Esophagus squamous epithelium (tissue), 4 donors: ENCODE measurements at regions not wholly inside any gene's neighbourhood (a gene's known extent, or its start where the extent isn't known, plus 50 kb on each side); places are given as distances from the start of the nearest gene placed in this dataset.

Experiments
- CTCF ChIP-seq, 6 experiments: fragments of 450-650 bp in 4 of 6; fragments of 200-600 bp in 2 of 6; sonication (generic) in 2 of 6; IDR thresholded peaks; one replicate each; pipeline ENCODE4 v1.5.1; 2016 to 2019; ENCODE audit warnings: antibody characterized with exemption in 6 of 6, mild to moderate bottlenecking in 4 of 6, moderate library complexity in 4 of 6
- POLR2A ChIP-seq, 4 donors: fragments of 450-650 bp; IDR thresholded peaks; one replicate each; pipeline ENCODE4 v1.6.1; 2017; ENCODE audit warnings: antibody characterized with exemption in 4 of 4, mild to moderate bottlenecking in 4 of 4, moderate library complexity in 3 of 4

- no peak for TF ChIP-seq CTCF (IDR thresholded peaks at IDR 0.05)
- no peak for TF ChIP-seq POLR2A (IDR thresholded peaks at IDR 0.05)
Observed at GRCh38 chr7:109996927-109997326, 1094.0 kb upstream of the LRRN3 start.
